GM19240 (cell line): ENCODE measurements at regions not wholly inside any gene's neighbourhood (a gene's known extent, or its start where the extent isn't known, plus 50 kb on each side); places are given as distances from the start of the nearest gene placed in this dataset.
"Not testable (repeated sequence)": the region's sequence is repeated elsewhere in the genome, so short reads cannot be mapped to it uniquely, and the experiment has no call there.

ENCODE experiments used
- DNase-seq: peaks from one replicate; pipeline ENCODE4 v3.0.0; 2011; ENCODE audit warnings: low spot score; ENCODE audit not compliant: insufficient read length

GRCh38 chr5:124515497-124516245 lies 230.8 kb downstream of the ZNF608 start:
- no peak for DNase-seq

- DNase-seq, result no peak
Measured at GRCh38 chr5:124514956-124515355, 231.5 kb downstream of the ZNF608 start.

- DNase-seq, result no peak
Measured at GRCh38 chr5:124512952-124513632, 233.3 kb downstream of the ZNF608 start.

GRCh38 chr5:124512236-124512635 lies 234.2 kb downstream of the ZNF608 start:
- no peak for DNase-seq

- no peak for DNase-seq
Measured at GRCh38 chr5:124511791-124512190, 234.6 kb downstream of the ZNF608 start.

- DNase-seq, result no peak
Measured at GRCh38 chr5:124507688-124508087, 238.8 kb downstream of the ZNF608 start.

- DNase-seq, result peak; percentile 42
Measured at GRCh38 chr5:124504081-124504916, 242.1 kb downstream of the ZNF608 start.

GRCh38 chr5:124502551-124502950 lies 243.9 kb downstream of the ZNF608 start:
- no peak for DNase-seq

GRCh38 chr5:124499818-124500217 lies 246.6 kb downstream of the ZNF608 start:
- DNase-seq, result not testable (repeated sequence)

GRCh38 chr5:124496968-124497367 lies 249.5 kb downstream of the ZNF608 start:
- DNase-seq, result not testable (repeated sequence)

GRCh38 chr5:124494540-124495116 lies 251.8 kb downstream of the ZNF608 start:
- DNase-seq, result no peak

- no peak for DNase-seq
Measured at GRCh38 chr5:124492444-124493224, 253.8 kb downstream of the ZNF608 start.

GRCh38 chr5:124490315-124490714 lies 256.1 kb downstream of the ZNF608 start:
- not testable (repeated sequence) for DNase-seq

GRCh38 chr5:124481419-124481818 lies 265.0 kb downstream of the ZNF608 start:
- DNase-seq, result no peak

- no peak for DNase-seq
Measured at GRCh38 chr5:124480964-124481363, 265.5 kb downstream of the ZNF608 start.

GRCh38 chr5:124480022-124480421 lies 266.4 kb downstream of the ZNF608 start:
- no peak for DNase-seq

GRCh38 chr5:124478264-124478663 lies 268.2 kb downstream of the ZNF608 start:
- DNase-seq, result no peak

GRCh38 chr5:124477577-124477976 lies 268.9 kb downstream of the ZNF608 start:
- no peak for DNase-seq

GRCh38 chr5:124477062-124477461 lies 269.4 kb downstream of the ZNF608 start:
- DNase-seq, result no peak

GRCh38 chr5:124474528-124475215 lies 271.8 kb downstream of the ZNF608 start:
- DNase-seq, result no peak
